HEK293T (cell line): ENCODE measurements at regions not wholly inside any gene's neighbourhood (a gene's known extent, or its start where the extent isn't known, plus 50 kb on each side); places are given as distances from the start of the nearest gene placed in this dataset.

ENCODE experiments used
- FOXK2 ChIP-seq: fragments of 450-650 bp; IDR thresholded peaks from 2 replicates; pipeline ENCODE4 v1.6.1; 2016; ENCODE audit warnings: mild to moderate bottlenecking
- L3MBTL2 ChIP-seq: fragments of 450-650 bp; conservative IDR thresholded peaks from 2 replicates; pipeline ENCODE4 v1.6.1; 2016; ENCODE audit warnings: mild to moderate bottlenecking
- LEF1 ChIP-seq: fragments of 450-650 bp; IDR thresholded peaks from 2 replicates; pipeline ENCODE4 v1.6.1; 2017; ENCODE audit warnings: mild to moderate bottlenecking, borderline replicate concordance
- SP1 ChIP-seq: fragments of 450-650 bp; IDR thresholded peaks from 2 replicates; pipeline ENCODE4 v1.6.1; 2017
- TARDBP ChIP-seq: fragments of 450-650 bp; IDR thresholded peaks from 2 replicates; pipeline ENCODE4 v1.6.1; 2016
- ZNF384 ChIP-seq: fragments of 450-650 bp; IDR thresholded peaks from 2 replicates; pipeline ENCODE4 v1.6.1; 2016

- TF ChIP-seq ZNF384 (no peak), L3MBTL2 (no peak), SP1 (no peak), FOXK2 (no peak), TARDBP (no peak), LEF1 (no peak)
Observed at GRCh38 chr4:18390655-18391353, 369.2 kb upstream of the LCORL start.
